OCI-LY3 (cell line): ENCODE measurements at regions not wholly inside any gene's neighbourhood (a gene's known extent, or its start where the extent isn't known, plus 50 kb on each side); places are given as distances from the start of the nearest gene placed in this dataset.

Source experiments
- H2AFZ ChIP-seq: fragments of 200-600, 300-600 bp; shearing (Covaris generic); 2 replicates; pipeline ENCODE4 v1.6.0; 2014; ENCODE audit warnings: antibody characterized with exemption, low read depth, low read length
- H3K27ac ChIP-seq: fragments of 200-600, 300-600 bp; sonication (generic); 2 replicates; pipeline ENCODE4 v1.5.1; 2014; ENCODE audit warnings: mild to moderate bottlenecking, low read length, moderate library complexity, mixed read lengths
- H3K27me3 ChIP-seq: fragments of 200-600, 300-600 bp; sonication (generic); 2 replicates; pipeline ENCODE4 v1.6.1; 2014; ENCODE audit warnings: low read depth, low read length, mixed read lengths
- H3K36me3 ChIP-seq: fragments of 200-600, 300-600 bp; sonication (generic); replicated peaks from 2 replicates; pipeline ENCODE3; 2014; ENCODE audit warnings: low read depth, low read length, mixed read lengths
- H3K4me1 ChIP-seq: fragments of 300-600, 200-600 bp; sonication (generic); 2 replicates; pipeline ENCODE4 v1.6.1; 2014; ENCODE audit warnings: low read length, mixed read lengths
- H3K4me2 ChIP-seq: fragments of 200-600, 300-600 bp; sonication (generic); 2 replicates; pipeline ENCODE4 v1.6.1; 2014; ENCODE audit warnings: low read length, mixed read lengths
- H3K4me3 ChIP-seq: fragments of 300-600, 200-600 bp; sonication (generic); 2 replicates; pipeline ENCODE4 v1.5.1; 2014; ENCODE audit warnings: antibody characterized with exemption, mild to moderate bottlenecking, low read length, moderate library complexity
- H3K79me2 ChIP-seq: fragments of 300-600, 200-600 bp; shearing (Covaris generic); 2 replicates; pipeline ENCODE4 v1.6.1; 2014; ENCODE audit warnings: mild to moderate bottlenecking, low read length, mixed read lengths
- H3K9ac ChIP-seq: fragments of 300-600, 200-600 bp; shearing (Covaris generic); 2 replicates; pipeline ENCODE4 v1.6.0; 2014; ENCODE audit warnings: mild to moderate bottlenecking, low read length, moderate library complexity
- H3K9me3 ChIP-seq: fragments of 200-600, 300-600 bp; shearing (Covaris generic); 2 replicates; pipeline ENCODE4 v1.6.1; 2014; ENCODE audit warnings: low read length, mixed read lengths; ENCODE audit not compliant: insufficient read depth
- H4K20me1 ChIP-seq: fragments of 200-600, 300-600 bp; sonication (generic); 2 replicates; pipeline ENCODE4 v1.6.1; 2016; ENCODE audit warnings: low read length, mixed read lengths; ENCODE audit not compliant: insufficient read depth
- CTCF ChIP-seq: fragments of 200-600, 300-600 bp; sonication (generic); IDR thresholded peaks from 2 replicates; pipeline ENCODE4 v1.5.1; 2014; ENCODE audit warnings: antibody characterized with exemption, low read length, low read depth
- EZH2phosphoT487 ChIP-seq: fragments of 200-600 bp; shearing (Covaris generic); IDR thresholded peaks from 2 replicates; pipeline ENCODE4 v1.6.1; 2018; ENCODE audit warnings: antibody characterized with exemption, mixed run types, low read depth

- no peaks in the 10 kb centered on the region for H3K79me2 ChIP-seq
- no peak overlapping the region for H3K4me3 ChIP-seq
- H3K4me1 ChIP-seq, result no peaks in the 10 kb centered on the region
- no peaks in the 10 kb centered on the region for H3K9me3 ChIP-seq
- no peaks in the 10 kb centered on the region for H3K27me3 ChIP-seq
- H3K4me2 ChIP-seq, result no peak overlapping the region
- H3K27ac ChIP-seq, result no peak overlapping the region
- no peak overlapping the region for H2AFZ ChIP-seq
- no peak overlapping the region for H3K9ac ChIP-seq
- TF ChIP-seq CTCF (no peak), EZH2phosphoT487 (no peak)
- H4K20me1 ChIP-seq, result no peaks in the 10 kb centered on the region
- H3K36me3 ChIP-seq, result no peaks in the 10 kb centered on the region
These were observed 338.4 kb downstream of the SOCS6 start for GRCh38 chr18:70627182-70627802.

GRCh38 chr18:70622622-70623419, 334.0 kb downstream of the SOCS6 start:
- Histone ChIP-seq H3K79me2 (no peaks in the 10 kb centered on the region), H2AFZ (no peak overlapping the region), H3K4me2 (no peak overlapping the region), H3K27ac (no peak overlapping the region), H3K4me1 (no peaks in the 10 kb centered on the region), H3K9ac (no peak overlapping the region), H3K27me3 (no peaks in the 10 kb centered on the region), H3K36me3 (no peaks in the 10 kb centered on the region), H3K4me3 (no peak overlapping the region), H3K9me3 (no peaks in the 10 kb centered on the region), H4K20me1 (no peaks in the 10 kb centered on the region)
- TF ChIP-seq CTCF (no peak), EZH2phosphoT487 (no peak)

GRCh38 chr18:70621710-70622109, 332.9 kb downstream of the SOCS6 start:
- H3K4me2 ChIP-seq, result peak overlapping the region; percentile 4; the same call in 1 of the 2 replicates
- H3K4me3 ChIP-seq, result no peak overlapping the region
- H3K9ac ChIP-seq, result no peak overlapping the region

More at GRCh38 chr18:70621710-70622109, 332.9 kb downstream of the SOCS6 start:
- Histone ChIP-seq H3K9me3 (no peaks in the 10 kb centered on the region), H3K36me3 (no peaks in the 10 kb centered on the region), H4K20me1 (no peaks in the 10 kb centered on the region), H2AFZ (peak overlapping the region; percentile 40), H3K27me3 (no peaks in the 10 kb centered on the region), H3K27ac (no peak overlapping the region), H3K4me1 (no peaks in the 10 kb centered on the region), H3K79me2 (no peaks in the 10 kb centered on the region)
- TF ChIP-seq CTCF (no peak), EZH2phosphoT487 (no peak)
